ENCODE measurements at regions not wholly inside any gene's neighbourhood (a gene's known extent, or its start where the extent isn't known, plus 50 kb on each side); places are given as distances from the start of the nearest gene placed in this dataset.

DNA sequence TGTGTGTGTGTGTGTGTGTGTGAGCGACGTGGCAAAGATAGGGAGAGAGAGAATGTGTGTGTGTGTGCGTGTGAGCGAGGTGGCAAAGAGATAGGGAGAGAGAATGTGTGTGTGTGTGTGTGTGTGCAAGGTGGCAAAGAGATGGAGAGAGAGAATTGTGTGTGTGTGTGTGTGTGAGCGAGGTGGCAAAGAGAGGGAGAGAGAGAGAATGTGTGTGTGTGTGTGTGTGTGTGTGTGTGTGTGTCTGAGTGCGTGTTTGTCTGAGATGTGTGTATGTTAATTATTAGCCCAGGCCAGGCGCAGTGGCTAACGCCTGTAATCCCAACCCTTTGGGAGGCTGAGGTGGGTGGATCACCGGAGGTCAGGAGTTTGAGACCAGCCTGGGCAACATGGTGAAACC is 154.6 kb upstream of the RGMA start:
- Histone ChIP-seq H3K23ac (ENCODE audit: low read depth, low read length) (no peak overlapping the region), H3K27ac (ENCODE audit: insufficient read depth, low read length) (no peak overlapping the region), H2AK9ac (replicated peaks; ENCODE audit: low read depth, low read length, poor library complexity) (no peak overlapping the region), H3K4ac (ENCODE audit: low read depth, low read length) (no peak overlapping the region), H3K56ac (ENCODE audit: extremely low read depth, insufficient read depth, low read length) (no peak overlapping the region), H2BK120ac (ENCODE audit: low read depth, low read length) (no peak overlapping the region), H4K91ac (ENCODE audit: insufficient read depth, low read depth, low read length) (no peak overlapping the region), H3K14ac (replicated peaks; ENCODE audit: low read depth, low read length) (no peak overlapping the region), H2BK5ac (ENCODE audit: low read depth, low read length, poor library complexity, severe bottlenecking) (peak overlapping the region; percentile 46), H2AFZ (replicated peaks; ENCODE audit: low read length, poor library complexity) (no peak overlapping the region), H3K36me3 (ENCODE audit: control insufficient read depth, insufficient read depth, low read length) (no peaks in the 10 kb centered on the region), H2BK15ac (ENCODE audit: low read depth, low read length) (no peak overlapping the region), H4K5ac (ENCODE audit: low read depth, low read length) (no peak overlapping the region), H3K4me2 (ENCODE audit: low read depth, low read length) (no peak overlapping the region), H2BK20ac (ENCODE audit: low read depth, low read length) (no peak overlapping the region), H3K27me3 (ENCODE audit: control insufficient read depth, insufficient read depth, low read length) (no peaks in the 10 kb centered on the region), H3K4me1 (ENCODE audit: control insufficient read depth, insufficient read depth, low read length) (no peaks in the 10 kb centered on the region), H3K4me3 (ENCODE audit: insufficient read depth, low read depth, low read length) (no peak overlapping the region), H3K18ac (ENCODE audit: low read depth, low read length) (no peak overlapping the region), H4K20me1 (ENCODE audit: insufficient read depth, low read length) (no peaks in the 10 kb centered on the region), H3K9me1 (ENCODE audit: insufficient read depth, low read length) (no peaks in the 10 kb centered on the region), H2AK5ac (ENCODE audit: low read depth, low read length) (no peak overlapping the region), H3K79me1 (ENCODE audit: low read depth in 1 of 2, low read length in 2 of 2) (no peaks in the 10 kb centered on the region), H3K9ac (ENCODE audit: low read depth, low read length) (no peak overlapping the region), H4K8ac (ENCODE audit: low read depth in 2 of 2, low read length in 2 of 2) (no peak overlapping the region), H3K9me3 (ENCODE audit: control insufficient read depth, insufficient read depth, low read length) (peaks cover 47% of the 10 kb centered on the region)
- 100% methylated on average over 1 of the region's 9 CpGs; no CpG with 5 or more reads in 1 of the 2 experiments for WGBS, 2 experiments (ENCODE audit: extremely low coverage in 2 of 2, insufficient read length in 1 of 2)
- no peak for ATAC-seq (ENCODE audit: low read depth)
- no peak for TF ChIP-seq MXI1 (IDR thresholded peaks at IDR 0.05; ENCODE audit: borderline replicate concordance, low read depth, low read length)
- no peak for TF ChIP-seq CEBPB (IDR thresholded peaks at IDR 0.05; ENCODE audit: low read depth, low read length)
- TF ChIP-seq CHD1 (IDR thresholded peaks at IDR 0.05; ENCODE audit: low read depth, low read length): no peak
- DNase-seq: no peak
- POLR2A ChIA-PET (ENCODE audit: unreplicated experiment): no interaction called here
- intact Hi-C loops (cut with micrococcal nuclease): no loop called here
- BruUV-seq (replicated peaks): no TSS peak
- CTCF ChIA-PET: no interaction called here
- in situ Hi-C loops (cut with MboI; ENCODE audit: low sequenced_read_pairs): no loop called here
- dilution Hi-C loops (cut with HindIII; ENCODE audit: low sequenced_read_pairs, unreplicated experiment): no loop called here
